Endothelial cell of hepatic sinusoid (primary cell): ENCODE measurements at regions not wholly inside any gene's neighbourhood (a gene's known extent, or its start where the extent isn't known, plus 50 kb on each side); places are given as distances from the start of the nearest gene placed in this dataset.

Experiments
- in situ Hi-C: cut with HindIII; loops from 2 replicates; pipeline ENCODE4 v1.10.0; 2017; ENCODE audit warnings: low sequenced_read_pairs

DNA sequence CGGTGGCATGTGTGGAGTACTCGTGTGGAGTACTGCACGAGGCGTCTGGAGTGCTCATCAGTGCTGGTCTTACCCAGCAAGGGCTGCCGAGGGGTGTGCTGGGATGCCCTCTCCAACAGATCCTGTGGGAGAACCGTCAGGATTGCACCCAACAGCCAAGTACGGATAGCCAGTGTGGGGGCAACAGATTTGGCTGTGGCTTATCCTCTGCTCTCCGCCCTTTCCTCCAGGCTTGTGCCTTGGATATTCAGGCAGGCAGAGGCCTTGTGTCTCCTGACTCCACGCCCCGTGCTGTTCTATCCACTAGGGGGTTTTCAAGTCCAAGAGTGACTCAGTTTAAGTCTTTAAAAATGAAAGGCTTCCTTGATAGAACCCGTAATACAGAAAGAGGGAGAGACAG, 321.0 kb upstream of the HS6ST1 start:
- in situ Hi-C loops, result no loop called here

DNA sequence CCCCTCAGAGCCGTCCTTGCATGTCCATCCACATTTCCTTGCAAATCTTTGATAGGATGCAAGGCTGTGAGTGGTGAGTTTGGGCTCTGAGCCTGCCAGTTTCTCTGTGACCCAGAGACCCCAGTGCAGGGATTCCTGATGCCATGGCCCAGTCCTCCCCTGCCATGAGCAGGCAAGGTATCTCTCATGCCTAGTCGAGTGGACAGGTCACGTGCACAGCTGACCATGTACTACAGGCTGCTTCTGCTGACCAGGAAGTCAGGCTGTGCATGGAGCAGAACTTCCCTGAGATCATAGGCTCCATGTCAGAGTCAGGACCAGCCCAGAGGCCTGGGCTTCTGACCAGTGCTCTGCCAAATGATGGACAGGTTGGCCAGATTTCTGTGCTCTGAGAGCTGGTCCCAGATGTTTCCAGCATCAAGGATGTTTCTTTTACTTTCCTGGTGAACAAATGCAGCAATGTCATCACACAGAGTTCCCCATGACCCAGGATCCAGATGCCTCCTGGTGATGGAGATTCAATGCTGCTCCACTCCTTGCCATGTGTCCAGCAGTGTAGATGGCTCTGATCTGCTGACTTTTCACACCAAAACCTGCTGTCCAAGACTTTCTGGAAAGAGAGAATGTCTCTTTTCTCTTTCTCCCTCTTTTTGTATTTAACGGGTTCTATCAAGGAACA, 321.6 kb upstream of the HS6ST1 start:
- in situ Hi-C loops, result no loop called here

DNA sequence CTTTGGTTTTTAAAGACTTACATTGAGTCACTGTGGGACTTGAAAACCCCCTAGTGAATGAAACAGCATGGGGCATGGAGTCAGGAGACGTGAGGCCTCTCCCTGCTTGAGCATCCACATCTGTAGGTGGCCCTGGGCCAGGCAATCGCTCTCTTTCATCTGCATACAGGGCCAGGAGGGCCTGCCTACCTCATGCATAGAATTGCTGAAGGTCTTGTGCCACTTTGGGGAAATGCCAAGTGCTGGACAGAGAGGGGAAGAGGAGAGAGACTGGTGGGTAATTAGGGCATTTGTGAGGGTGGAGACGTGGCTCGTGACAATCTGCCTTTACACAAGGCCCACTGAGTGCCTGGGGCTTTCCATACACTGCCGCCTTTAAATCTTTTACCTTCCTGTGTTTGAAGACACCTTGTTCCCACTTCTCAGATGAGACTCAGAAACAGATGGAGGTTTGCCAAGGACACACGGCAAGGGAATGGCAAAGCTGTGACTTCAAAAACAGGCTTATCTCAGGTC, 322.2 kb upstream of the HS6ST1 start:
- in situ Hi-C loops, result no loop called here

DNA sequence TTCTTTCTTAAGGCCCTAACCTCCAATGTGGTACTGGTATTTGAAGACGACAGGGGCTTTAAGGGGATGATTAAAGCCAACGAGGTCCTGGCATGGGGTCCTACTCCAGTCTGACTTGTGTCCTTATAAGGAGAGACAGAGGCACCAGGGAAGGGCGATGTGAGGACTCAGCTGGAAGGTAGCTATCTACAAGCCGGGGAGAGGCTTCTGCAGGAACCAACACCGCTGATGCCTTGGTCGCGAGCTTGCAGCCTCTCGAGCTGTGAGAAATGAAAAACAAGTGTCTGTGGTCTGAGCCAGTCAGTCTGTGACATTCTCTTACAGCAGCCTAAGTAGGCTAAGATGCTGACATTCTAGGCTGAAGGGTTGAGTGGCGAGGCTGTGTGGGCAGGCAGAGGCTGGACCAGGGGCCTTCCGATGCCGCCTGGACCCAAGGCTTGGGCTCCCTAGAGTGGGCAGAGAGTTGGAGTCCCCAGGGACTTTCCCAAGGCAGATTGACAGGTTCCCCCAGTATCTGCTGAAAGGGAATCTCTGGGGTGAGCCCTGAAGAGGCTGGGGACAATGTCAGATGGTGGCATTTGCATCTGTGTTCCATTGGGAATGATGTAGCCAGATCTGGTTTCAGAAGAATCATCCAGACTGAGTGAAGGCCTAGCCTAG, 322.9 kb upstream of the HS6ST1 start:
- in situ Hi-C loops, result no loop called here

DNA sequence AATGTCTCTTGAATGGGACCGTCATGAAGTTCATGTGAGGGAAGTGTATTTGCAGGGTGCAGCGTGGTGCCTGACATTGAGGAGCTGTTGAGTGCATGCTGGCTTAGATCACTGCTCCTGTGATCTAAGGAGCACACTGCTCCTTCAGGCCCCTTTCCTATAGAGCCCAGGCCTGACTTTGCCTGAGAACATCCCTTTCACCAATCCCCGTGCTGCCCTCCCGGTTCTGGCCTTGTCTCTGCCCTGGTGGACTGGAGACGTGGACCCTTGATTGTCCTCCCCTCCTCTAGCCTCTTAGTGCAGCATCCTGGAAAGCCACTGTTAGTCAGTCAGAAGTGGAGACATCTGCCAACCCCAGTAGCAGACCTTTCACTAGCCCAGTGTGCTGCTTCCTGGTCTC, 323.6 kb upstream of the HS6ST1 start:
- in situ Hi-C loops, result no loop called here

DNA sequence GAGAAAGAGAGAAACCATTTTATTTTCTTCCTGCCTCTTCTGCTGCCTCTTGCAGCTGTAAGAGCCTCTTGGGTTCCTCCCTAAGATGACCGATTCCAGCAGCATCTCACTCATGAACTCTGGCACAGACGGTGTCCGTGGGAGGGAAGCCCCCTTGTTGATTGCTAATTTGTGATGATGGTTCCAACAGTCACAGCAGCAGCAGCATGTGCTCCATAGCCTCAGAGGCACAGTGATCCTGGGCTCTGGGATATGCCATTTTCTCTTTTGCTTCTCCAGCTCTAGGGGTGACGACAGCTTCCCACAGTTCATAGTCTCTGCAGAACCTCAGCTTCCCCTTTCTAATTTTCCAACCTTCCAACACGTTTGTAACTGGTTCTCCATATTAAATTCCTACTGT, 324.2 kb upstream of the HS6ST1 start:
- in situ Hi-C loops, result no loop called here

DNA sequence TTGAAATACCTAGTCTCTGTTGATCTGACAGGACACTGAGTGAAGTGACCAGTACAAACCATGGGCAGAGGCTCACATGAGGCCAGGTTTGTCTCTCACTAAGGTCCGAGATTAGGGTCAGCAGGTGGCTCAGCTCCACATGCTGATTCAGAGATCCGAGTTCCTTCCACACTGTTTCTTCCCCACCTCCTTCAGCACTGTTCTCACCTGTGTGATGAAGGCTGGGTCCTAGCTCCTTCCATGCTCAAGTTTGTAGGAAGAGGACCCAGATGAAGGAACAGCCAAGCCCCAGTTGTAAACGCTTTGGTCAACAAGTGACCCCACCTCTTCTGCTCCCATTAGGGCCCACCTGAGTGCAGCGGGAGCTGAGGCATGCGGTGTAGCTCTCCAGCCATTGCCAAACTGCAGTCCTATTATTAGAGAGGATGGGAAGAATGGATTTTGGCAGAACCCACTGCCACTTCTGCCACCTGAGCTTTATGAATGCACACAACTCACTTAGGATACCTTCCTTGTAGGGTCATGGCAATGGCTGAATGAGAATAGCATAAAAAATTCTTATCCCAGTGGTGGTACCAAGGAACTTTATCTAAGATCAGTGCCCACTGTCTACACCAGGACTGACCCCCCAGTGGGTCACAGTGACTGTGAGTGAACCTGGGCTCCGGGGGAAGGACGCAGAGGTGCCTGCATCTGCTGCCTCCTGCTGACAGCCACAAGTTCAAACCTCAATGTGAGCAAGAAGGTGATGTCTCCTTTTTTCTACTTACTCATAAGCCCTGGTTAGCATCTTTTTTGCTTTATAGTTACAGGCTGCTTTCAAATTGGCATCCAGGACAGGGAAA, 324.8 kb upstream of the HS6ST1 start:
- in situ Hi-C loops, result no loop called here

DNA sequence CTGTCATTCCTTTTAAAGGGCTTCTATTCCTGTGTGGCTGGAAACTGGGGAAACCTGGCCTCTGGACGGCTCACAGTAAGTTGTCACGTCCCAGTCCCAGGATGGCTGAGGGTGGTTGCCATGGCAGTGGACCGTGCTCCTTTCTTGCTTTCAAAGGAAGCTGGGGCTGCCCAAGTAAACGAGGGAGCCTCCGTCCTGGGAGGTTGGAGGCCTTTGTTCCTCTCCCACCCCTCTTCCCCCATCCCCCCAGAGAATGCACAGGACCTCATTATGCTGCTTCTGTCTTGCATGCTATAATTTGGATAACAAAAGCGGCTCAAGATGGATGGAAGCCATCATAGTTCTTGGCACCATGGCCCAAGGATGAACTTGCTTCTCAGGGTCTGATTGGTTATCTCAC, 325.5 kb upstream of the HS6ST1 start:
- in situ Hi-C loops, result no loop called here

DNA sequence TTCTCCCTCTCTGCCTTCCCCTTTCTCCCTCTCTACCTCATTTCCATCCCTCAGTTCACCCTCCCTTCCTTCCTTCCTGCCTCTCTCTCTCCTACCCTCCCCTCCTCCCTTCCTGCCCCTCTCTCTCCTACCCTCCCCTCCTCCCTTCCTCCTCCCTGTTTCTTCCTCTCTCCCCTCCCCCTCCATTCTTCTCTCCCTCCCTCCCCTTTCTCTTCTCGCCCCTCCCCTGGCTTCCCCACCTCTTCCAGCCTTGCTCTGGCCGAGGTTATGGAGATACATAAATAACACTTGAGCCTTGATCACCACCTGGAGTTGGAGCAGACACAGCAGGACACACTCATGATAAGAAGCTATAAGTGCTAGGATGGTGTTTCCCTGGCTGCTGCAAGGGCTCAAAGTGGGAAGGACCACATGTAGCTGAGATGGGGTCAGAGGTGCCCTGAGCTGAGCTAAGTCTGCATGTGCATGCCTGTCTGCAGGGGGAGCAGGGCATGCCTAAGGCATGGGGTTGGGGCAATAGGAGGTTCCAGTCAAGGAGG, 326.1 kb upstream of the HS6ST1 start:
- in situ Hi-C loops, result no loop called here

DNA sequence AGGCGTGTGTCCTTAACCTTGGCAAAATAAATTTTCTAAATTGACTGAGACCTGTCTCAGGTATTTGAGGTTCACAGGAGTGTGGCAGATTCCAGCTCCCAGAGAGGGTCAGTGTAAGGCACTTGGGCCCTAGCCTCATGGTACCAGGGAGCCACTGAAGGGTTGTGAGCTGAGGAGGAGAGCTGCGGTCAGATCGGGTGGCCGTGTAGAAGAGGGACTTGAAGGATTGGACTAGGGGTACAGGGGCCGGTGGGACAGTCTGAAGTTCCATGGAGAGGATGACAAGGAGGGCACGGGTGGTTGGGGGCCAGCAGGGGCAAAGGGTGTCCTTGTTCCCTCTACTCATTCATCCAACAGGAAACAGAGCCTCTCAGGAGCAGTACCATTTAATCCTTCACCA, 327.0 kb upstream of the HS6ST1 start:
- in situ Hi-C loops, result no loop called here

DNA sequence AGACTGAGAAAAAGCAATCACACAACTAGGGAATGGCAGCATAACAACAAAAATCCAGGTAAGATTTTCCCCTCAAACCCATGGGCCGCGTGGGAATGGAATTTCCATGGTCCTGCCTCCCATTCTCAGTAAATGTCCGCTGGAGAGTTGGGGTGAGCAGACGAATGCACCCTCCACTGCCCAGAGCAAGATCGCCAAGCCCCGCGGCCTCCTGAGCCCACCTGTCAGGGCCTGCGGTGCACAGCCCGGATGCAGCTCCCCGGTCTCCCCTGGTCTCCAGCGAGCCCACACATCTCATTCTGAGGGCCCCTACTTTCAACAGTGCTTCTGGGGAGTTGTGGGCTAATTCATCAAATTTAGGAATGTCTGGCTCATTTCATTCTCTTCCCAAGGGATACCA, 327.4 kb upstream of the HS6ST1 start:
- in situ Hi-C loops, result no loop called here

DNA sequence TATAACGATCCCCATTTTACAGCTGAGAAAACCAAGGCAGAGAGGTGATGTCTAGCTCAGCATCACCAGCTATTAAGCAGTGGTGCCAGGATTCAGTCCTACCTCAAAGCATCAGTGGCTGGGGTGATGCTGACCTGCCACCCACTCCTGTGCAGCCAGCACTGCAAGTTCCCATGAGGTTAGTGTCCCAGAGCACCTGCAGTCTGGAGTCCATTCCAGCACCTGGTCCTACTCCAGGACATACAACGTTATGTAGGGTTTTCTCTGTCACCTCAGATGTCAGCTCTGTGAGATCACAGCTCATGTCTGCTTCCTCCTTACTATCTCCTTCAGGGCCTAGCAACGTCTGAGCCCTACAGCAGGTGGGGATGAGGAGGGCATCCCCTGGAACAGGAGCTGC, 328.0 kb upstream of the HS6ST1 start:
- in situ Hi-C loops, result no loop called here

DNA sequence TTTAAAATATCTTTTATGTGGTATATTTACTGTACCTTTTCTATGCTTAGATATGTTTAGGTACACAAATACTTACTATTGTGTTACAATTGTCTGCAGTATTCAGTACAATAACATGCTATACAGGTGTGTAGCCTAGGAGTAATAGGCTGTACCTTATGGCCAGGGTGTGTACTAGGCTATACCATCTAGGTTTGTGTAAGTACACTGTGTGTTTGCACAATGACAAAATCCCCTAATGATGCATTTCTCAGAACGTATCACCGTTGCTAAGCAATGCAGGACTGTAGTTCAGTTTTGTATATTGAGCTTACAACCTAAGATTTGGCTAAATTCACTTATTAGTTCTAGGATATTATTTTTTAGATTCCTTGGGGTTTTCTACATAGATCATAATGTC, 332.3 kb upstream of the HS6ST1 start:
- in situ Hi-C loops, result no loop called here

DNA sequence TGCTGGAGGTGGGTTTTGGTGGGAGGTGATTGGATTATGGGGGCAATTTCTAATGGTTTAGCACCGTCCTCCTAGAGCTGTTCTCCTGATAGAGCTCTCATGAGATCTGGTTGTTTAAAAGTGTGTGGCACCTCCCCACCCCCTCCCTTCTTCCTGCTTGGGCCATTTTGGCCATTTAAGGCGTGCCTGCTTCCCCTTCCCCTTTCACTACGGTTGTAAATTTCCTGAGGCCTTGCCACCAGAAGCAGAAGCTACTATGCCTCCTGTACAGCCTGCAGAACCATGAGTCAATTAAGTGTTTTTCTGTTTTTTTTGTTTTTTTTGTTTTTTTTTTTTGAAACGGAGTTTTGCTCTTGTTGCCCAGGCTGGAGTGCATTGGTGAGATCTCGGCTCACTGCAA, 335.7 kb upstream of the HS6ST1 start:
- in situ Hi-C loops, result no loop called here

DNA sequence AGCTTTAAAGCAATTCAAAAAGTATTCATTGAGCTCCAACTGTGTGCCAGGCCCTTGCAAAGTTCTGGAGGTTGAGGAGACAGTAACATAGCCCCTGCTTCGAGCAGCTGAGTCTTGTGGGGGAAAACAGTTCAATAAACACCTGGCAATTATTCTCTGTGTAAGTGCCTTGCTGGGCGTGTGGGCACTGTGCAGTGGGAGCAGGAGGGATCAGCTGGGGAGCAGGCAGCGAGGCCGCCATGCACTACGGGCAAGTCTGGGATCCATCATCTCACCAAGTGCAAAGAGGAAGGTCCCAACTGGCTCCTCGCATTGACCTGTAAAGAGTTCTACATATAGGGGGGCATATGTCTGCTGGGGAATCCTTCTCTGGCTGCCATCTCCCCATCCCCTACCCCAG, 342.2 kb upstream of the HS6ST1 start:
- in situ Hi-C loops, result no loop called here

DNA sequence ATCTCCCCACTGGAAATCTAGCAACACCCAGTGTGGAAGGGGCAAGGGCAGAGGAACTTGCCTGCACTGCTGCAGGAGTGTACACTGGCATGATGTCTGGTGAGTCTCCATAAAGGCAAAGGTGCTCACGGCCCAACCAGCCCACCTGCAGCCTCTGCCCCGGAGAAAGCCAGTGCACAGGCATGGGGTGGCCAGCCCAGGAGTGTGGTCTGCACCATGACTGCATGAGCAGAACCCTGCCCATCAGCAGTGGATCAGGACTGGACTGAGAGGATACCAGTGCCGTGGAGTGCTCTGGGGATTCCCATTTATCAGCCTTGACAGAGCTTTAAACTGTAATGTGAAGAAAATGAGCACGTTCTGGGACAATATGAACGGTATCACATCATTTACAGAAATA, 342.6 kb upstream of the HS6ST1 start:
- in situ Hi-C loops, result no loop called here

DNA sequence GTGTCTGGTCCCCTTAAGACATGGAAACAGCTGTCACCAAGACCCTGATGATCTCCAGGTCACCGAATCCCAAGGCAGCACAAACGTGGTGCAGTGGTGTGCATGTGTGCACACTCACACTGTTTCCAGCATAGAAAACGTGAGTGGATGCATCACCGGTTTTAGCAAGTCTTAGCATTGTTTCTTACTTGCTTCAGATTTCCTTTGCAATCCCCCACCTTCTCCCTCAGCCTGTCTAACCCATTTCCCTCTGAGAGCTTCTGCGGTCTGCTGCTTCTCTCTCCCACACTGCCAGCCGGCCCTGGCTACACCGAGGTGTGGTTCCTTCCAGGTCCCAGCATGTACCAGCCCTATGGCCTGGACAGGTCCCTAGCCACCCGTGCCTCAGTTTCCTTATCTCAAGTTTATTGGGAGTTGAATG, 343.4 kb upstream of the HS6ST1 start:
- in situ Hi-C loops, result no loop called here

DNA sequence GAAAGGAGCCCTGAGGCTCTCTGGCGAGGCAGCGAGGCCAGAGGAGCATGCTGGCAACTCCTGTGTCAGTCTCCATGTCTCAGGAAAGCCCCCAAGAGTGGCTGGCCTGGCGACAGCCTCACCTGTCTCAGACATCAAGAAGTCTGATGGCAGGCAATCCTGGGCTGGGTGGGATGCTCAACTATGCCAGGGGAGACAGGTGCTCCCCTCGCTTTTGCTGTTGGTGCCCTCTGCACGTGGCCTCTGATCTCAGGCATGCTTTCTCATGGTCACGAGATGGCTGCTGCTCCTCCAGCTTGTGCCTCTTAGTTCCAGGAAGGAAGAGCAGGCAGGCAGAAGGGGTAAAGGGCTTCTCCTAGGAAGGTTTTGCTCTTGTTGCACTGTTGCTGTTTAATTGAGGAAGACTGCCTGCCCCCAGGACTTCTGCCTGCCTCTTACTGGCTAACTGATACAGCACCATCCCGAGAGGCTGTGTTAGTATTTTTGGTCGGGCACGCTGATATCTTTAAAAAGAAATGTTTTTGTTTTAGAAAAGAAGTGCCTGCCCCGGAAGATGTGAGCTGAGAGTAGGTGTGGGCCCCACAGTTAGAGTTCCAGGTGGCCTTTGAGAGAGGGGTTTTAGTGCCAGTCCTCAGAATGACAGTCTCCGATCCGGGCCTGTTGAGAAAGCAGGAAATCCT, 344.8 kb upstream of the HS6ST1 start:
- in situ Hi-C loops, result no loop called here

DNA sequence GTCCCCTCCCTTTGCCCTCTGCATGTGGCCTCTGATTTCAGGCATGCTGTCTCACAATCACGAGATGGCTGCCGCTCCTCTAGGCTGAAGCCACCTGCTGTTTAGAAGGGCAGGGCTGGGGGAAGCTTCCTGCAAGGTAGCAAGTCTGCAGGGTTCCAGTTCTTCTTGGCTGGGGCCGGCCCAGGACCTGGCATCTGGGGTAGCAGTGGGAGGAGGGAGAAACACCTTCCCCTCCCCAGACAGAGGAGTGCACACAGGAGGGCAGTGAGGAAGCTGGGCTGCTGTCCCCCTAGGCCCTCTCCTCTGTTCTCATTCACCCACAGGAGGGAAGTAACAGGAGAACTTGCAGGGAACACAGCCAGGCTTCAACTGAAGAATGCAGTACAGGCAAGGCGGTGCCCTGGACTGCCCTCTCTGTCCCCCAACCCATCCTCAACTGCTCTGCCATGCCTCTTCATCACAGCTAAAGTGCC, 345.9 kb upstream of the HS6ST1 start:
- in situ Hi-C loops, result no loop called here

DNA sequence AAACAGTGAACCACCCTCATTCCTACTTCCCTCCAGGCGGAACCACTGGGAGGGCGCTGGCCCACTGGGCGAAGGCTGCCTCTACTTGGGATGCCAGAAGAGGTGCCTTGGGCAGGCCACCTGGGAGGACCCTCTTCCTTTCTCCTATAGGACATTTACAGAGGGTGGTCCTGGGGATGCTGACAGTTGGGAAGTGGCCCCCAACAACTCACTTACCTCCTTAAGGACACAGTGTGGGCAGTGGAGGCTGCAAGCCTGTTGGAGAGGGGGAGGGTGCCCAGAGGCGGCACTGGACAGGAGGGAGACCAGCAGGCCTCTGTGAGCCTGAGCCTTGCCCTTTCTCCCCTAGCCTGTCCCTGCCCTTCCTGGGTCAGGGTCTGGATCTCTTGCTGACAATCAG, 346.4 kb upstream of the HS6ST1 start:
- in situ Hi-C loops, result no loop called here

DNA sequence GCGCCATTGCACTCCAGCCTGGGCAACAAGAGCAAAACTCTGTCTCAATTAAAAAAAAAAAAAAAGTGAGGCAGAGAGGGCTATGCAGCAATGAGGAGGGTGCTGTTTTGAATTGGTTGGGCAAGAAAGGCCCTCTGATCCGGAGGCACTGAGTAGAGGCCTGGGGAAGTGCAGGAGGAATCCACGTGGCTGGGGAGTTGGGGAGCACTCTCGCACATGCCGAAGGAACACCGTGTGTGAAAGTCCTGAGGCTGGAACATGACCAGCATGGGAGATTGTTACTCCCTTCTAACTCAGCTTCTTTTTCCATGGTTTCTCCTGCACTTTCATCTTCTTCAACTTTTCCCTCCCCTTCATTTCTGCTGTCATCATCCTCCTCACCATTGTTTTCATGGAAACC, 347.9 kb upstream of the HS6ST1 start:
- in situ Hi-C loops, result no loop called here
